ENCODE measurements at regions not wholly inside any gene's neighbourhood (a gene's known extent, or its start where the extent isn't known, plus 50 kb on each side); places are given as distances from the start of the nearest gene placed in this dataset.

DNA sequence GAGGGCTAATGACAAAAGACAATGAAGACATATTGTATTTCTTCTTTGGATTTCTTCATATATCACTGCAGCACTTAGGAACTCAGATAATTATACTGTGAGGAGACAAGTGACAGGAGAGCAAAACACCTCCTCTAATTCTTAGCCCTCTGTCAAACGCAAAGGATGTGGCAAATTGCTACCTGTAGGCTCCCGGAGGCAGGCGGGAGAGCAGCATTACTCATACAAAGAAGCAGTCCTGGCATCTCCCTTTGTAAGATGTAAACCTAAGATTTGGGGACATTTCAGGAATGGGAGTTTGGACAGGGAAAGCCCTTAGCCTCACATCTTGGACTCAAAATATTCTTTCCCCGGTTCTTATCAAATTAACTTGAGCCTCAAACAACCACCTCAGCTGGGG, 460.8 kb downstream of the SOX2 start:
- no peak for TF ChIP-seq EZH2 (IDR thresholded peaks at IDR 0.05; ENCODE audit: borderline replicate concordance, low read depth, low read length, severe bottlenecking)
- TF ChIP-seq, protein P1, sequence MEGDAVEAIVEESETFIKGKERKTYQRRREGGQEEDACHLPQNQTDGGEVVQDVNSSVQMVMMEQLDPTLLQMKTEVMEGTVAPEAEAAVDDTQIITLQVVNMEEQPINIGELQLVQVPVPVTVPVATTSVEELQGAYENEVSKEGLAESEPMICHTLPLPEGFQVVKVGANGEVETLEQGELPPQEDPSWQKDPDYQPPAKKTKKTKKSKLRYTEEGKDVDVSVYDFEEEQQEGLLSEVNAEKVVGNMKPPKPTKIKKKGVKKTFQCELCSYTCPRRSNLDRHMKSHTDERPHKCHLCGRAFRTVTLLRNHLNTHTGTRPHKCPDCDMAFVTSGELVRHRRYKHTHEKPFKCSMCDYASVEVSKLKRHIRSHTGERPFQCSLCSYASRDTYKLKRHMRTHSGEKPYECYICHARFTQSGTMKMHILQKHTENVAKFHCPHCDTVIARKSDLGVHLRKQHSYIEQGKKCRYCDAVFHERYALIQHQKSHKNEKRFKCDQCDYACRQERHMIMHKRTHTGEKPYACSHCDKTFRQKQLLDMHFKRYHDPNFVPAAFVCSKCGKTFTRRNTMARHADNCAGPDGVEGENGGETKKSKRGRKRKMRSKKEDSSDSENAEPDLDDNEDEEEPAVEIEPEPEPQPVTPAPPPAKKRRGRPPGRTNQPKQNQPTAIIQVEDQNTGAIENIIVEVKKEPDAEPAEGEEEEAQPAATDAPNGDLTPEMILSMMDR (IDR thresholded peaks at IDR 0.05; ENCODE audit: extremely low read depth in 1 of 2, insufficient read depth in 1 of 2, low read depth in 1 of 2, low read length in 2 of 2), result no peak
- no peak for TF ChIP-seq POLR2A (IDR thresholded peaks at IDR 0.05; ENCODE audit: low read depth, low read length)
- no peak for TF ChIP-seq GATA2 (IDR thresholded peaks at IDR 0.05; ENCODE audit: insufficient read depth, insufficient read length, low read depth, low read length)
- no peak for TF ChIP-seq JUN (IDR thresholded peaks at IDR 0.05; ENCODE audit: borderline replicate concordance, insufficient read depth, insufficient read length, low read depth)
- no peak for TF ChIP-seq POLR2AphosphoS5 (IDR thresholded peaks at IDR 0.05; ENCODE audit: insufficient read depth, low read depth, low read length)
- TF ChIP-seq, protein P2, sequence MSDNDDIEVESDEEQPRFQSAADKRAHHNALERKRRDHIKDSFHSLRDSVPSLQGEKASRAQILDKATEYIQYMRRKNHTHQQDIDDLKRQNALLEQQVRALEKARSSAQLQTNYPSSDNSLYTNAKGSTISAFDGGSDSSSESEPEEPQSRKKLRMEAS (IDR thresholded peaks at IDR 0.05; ENCODE audit: insufficient read depth, insufficient read length), result no peak
- TF ChIP-seq MYC (IDR thresholded peaks at IDR 0.05; ENCODE audit: low read depth, low read length), result no peak
